Smooth muscle cell (in vitro differentiated cells): ENCODE measurements at regions not wholly inside any gene's neighbourhood (a gene's known extent, or its start where the extent isn't known, plus 50 kb on each side); places are given as distances from the start of the nearest gene placed in this dataset.

Experiments used
- DNase-seq: peaks from one replicate; lab custom pipeline; 2025; ENCODE audit not compliant: unreplicated experiment; lab: John Stamatoyannopoulos, UW
- H2AFZ ChIP-seq: fragments of 200-600 bp; sonication (generic); 2 replicates; pipeline ENCODE4 v1.6.0; 2016; ENCODE audit warnings: antibody characterized with exemption, low read depth, mild to moderate bottlenecking
- H3F3A ChIP-seq: fragments of 200-600 bp; sonication (generic); 2 replicates; pipeline ENCODE4 v1.6.0; 2017; ENCODE audit warnings: antibody characterized with exemption, low read depth
- H3K27ac ChIP-seq: fragments of 200-600 bp; sonication (generic); 2 replicates; pipeline ENCODE4 v1.5.1; 2016; ENCODE audit warnings: low read depth, mild to moderate bottlenecking
- H3K27me3 ChIP-seq: fragments of 200-600 bp; sonication (generic); 2 replicates; pipeline ENCODE4 v1.6.1; 2016; ENCODE audit warnings: low read depth, mild to moderate bottlenecking
- H3K36me3 ChIP-seq: fragments of 200-600 bp; sonication (generic); 2 replicates; pipeline ENCODE4 v1.5.1; 2016; ENCODE audit warnings: low read depth
- H3K4me1 ChIP-seq: fragments of 200-600 bp; sonication (generic); 2 replicates; pipeline ENCODE4 v1.5.1; 2016; ENCODE audit warnings: low read depth
- H3K4me2 ChIP-seq: fragments of 200-600 bp; sonication (generic); 2 replicates; pipeline ENCODE4 v1.6.0; 2016; ENCODE audit warnings: mild to moderate bottlenecking
- H3K4me3 ChIP-seq: fragments of 200-600 bp; sonication (generic); 2 replicates; pipeline ENCODE4 v1.5.1; 2016; ENCODE audit warnings: mild to moderate bottlenecking
- H3K79me2 ChIP-seq: fragments of 200-600 bp; sonication (generic); 2 replicates; pipeline ENCODE4 v1.6.0; 2016; ENCODE audit warnings: low read depth, mild to moderate bottlenecking
- H3K9ac ChIP-seq: fragments of 200-600 bp; sonication (generic); 2 replicates; pipeline ENCODE4 v1.6.0; 2016; ENCODE audit warnings: low read depth
- H3K9me3 ChIP-seq: fragments of 200-600 bp; sonication (generic); replicated peaks from 2 replicates; pipeline ENCODE4 v1.5.1; 2016; ENCODE audit warnings: low read depth
- H4K20me1 ChIP-seq: fragments of 200-600 bp; sonication (generic); 2 replicates; pipeline ENCODE4 v1.6.0; 2016; ENCODE audit warnings: low read depth
- CTCF ChIP-seq: fragments of 200-600 bp; sonication (generic); IDR thresholded peaks from 2 replicates; pipeline ENCODE4 v1.5.1; 2017; ENCODE audit warnings: borderline replicate concordance, mild to moderate bottlenecking, antibody characterized with exemption; ENCODE audit not compliant: insufficient read depth, poor library complexity, severe bottlenecking
- WGBS: methylation state at CpG from one replicate; pipeline ENCODE4 v1.1.7; 2016; ENCODE audit warnings: low lambda C conversion rate; 5-methylcytosine and 5-hydroxymethylcytosine counted together

GRCh38 chr4:170671171-170671570 lies 581.4 kb upstream of the AADAT start:
- TF ChIP-seq CTCF: no peak
- H3K79me2 ChIP-seq: no peaks in the 10 kb centered on the region
- no peak overlapping the region for H3K4me2 ChIP-seq
- no peaks in the 10 kb centered on the region for H3K27me3 ChIP-seq
- 85% methylated on average over 1 of the region's 1 CpG for WGBS
- H3K27ac ChIP-seq: no peak overlapping the region
- H3K36me3 ChIP-seq: no peaks in the 10 kb centered on the region
- no peaks in the 10 kb centered on the region for H3K9me3 ChIP-seq
- H3K9ac ChIP-seq: no peak overlapping the region
- H4K20me1 ChIP-seq: no peaks in the 10 kb centered on the region
- H2AFZ ChIP-seq: no peak overlapping the region
- peaks cover 4% of the 10 kb centered on the region for H3F3A ChIP-seq
- peaks cover 32% of the 10 kb centered on the region for H3K4me1 ChIP-seq
- DNase-seq: no peak
- no peak overlapping the region for H3K4me3 ChIP-seq

GRCh38 chr4:170667814-170668213 lies 578.1 kb upstream of the AADAT start:
- Histone ChIP-seq H3K9me3 (no peaks in the 10 kb centered on the region), H3K4me3 (no peak overlapping the region), H3K36me3 (no peaks in the 10 kb centered on the region), H3F3A (peaks cover 4% of the 10 kb centered on the region), H3K27me3 (no peaks in the 10 kb centered on the region), H3K27ac (no peak overlapping the region), H2AFZ (no peak overlapping the region), H4K20me1 (no peaks in the 10 kb centered on the region), H3K9ac (no peak overlapping the region), H3K79me2 (no peaks in the 10 kb centered on the region), H3K4me1 (peaks cover 7% of the 10 kb centered on the region), H3K4me2 (no peak overlapping the region)
- no peak for DNase-seq
- TF ChIP-seq CTCF: no peak
- 92% methylated on average over 4 of the region's 4 CpGs for WGBS

GRCh38 chr4:170666909-170667308 lies 577.2 kb upstream of the AADAT start:
- Histone ChIP-seq H3K36me3 (no peaks in the 10 kb centered on the region), H4K20me1 (no peaks in the 10 kb centered on the region), H3K4me1 (no peaks in the 10 kb centered on the region), H3F3A (no peaks in the 10 kb centered on the region), H3K4me3 (no peak overlapping the region), H3K27ac (no peak overlapping the region), H3K9ac (no peak overlapping the region), H3K4me2 (no peak overlapping the region), H3K27me3 (no peaks in the 10 kb centered on the region), H3K79me2 (no peaks in the 10 kb centered on the region), H2AFZ (no peak overlapping the region), H3K9me3 (no peaks in the 10 kb centered on the region)
- 85% methylated on average over 2 of the region's 2 CpGs for WGBS
- no peak for DNase-seq
- no peak for TF ChIP-seq CTCF

- no peak overlapping the region for H3K4me2 ChIP-seq
- no peak overlapping the region for H3K27ac ChIP-seq
- H3K4me3 ChIP-seq: no peak overlapping the region
- H2AFZ ChIP-seq: peak overlapping the region; percentile 56
- H3K36me3 ChIP-seq: no peaks in the 10 kb centered on the region
- TF ChIP-seq CTCF: no peak
- H3K9me3 ChIP-seq: no peaks in the 10 kb centered on the region
- H3F3A ChIP-seq: no peaks in the 10 kb centered on the region
- H3K79me2 ChIP-seq: no peaks in the 10 kb centered on the region
- DNase-seq: no peak
- no peaks in the 10 kb centered on the region for H4K20me1 ChIP-seq
- H3K4me1 ChIP-seq: no peaks in the 10 kb centered on the region
- 46% methylated on average over 4 of the region's 4 CpGs for WGBS
- H3K27me3 ChIP-seq: no peaks in the 10 kb centered on the region
- H3K9ac ChIP-seq: no peak overlapping the region
These were observed 572.5 kb upstream of the AADAT start for GRCh38 chr4:170662250-170662649.
